SK-N-MC (cell line): ENCODE measurements at regions not wholly inside any gene's neighbourhood (a gene's known extent, or its start where the extent isn't known, plus 50 kb on each side); places are given as distances from the start of the nearest gene placed in this dataset.

Experiments used
- EZH2 ChIP-seq: fragments of 200-600 bp; sonication (generic); IDR thresholded peaks from one replicate; pipeline ENCODE4 v1.6.1; 2017; ENCODE audit warnings: antibody characterized with exemption
- FOXP2 ChIP-seq: optimal IDR thresholded peaks from 2 replicates; pipeline ENCODE3; 2011; ENCODE audit warnings: mild to moderate bottlenecking, moderate library complexity; ENCODE audit not compliant: insufficient read depth; ENCODE audit errors: extremely low read length, control extremely low read depth
- POLR2AphosphoS5 ChIP-seq: IDR thresholded peaks from 2 replicates; pipeline ENCODE4 v1.6.1; 2012; ENCODE audit warnings: mild to moderate bottlenecking, low read depth, low read length, borderline replicate concordance

- TF ChIP-seq POLR2AphosphoS5 (no peak), EZH2 (no peak), FOXP2 (no peak)
These were observed 175.8 kb upstream of the HMGA2 start for GRCh38 chr12:65648461-65648860.
